Stimulated activated CD4-positive, alpha-beta T cell treated with anti-CD3 and anti-CD28 coated beads, TNF-alpha, amount 100 ng/mL, for 24 hours (primary cell): ENCODE measurements at regions not wholly inside any gene's neighbourhood (a gene's known extent, or its start where the extent isn't known, plus 50 kb on each side); places are given as distances from the start of the nearest gene placed in this dataset.
"Not testable (repeated sequence)": the region's sequence is repeated elsewhere in the genome, so short reads cannot be mapped to it uniquely, and the experiment has no call there.

Source experiments
- DNase-seq, 3 experiments: peaks; one replicate each; pipeline ENCODE4 v3.0.0-alpha.2; 2020; ENCODE audit warnings: low read depth in 3 of 3

- DNase-seq = not testable (repeated sequence)
These were observed 93.7 kb upstream of the BASP1 start for GRCh38 chr5:17123773-17124172.

GRCh38 chr5:17127743-17128231, 89.6 kb upstream of the BASP1 start:
- no peak for DNase-seq

- no peak for DNase-seq
These were observed 88.2 kb upstream of the BASP1 start for GRCh38 chr5:17129093-17129849.

GRCh38 chr5:17130302-17130701, 87.1 kb upstream of the BASP1 start:
- not testable (repeated sequence) for DNase-seq

GRCh38 chr5:17132444-17133083, 84.9 kb upstream of the BASP1 start:
- DNase-seq = no peak

- DNase-seq = no peak
These were observed 82.4 kb upstream of the BASP1 start for GRCh38 chr5:17135050-17135449.

- DNase-seq = no peak
These were observed 74.1 kb upstream of the BASP1 start for GRCh38 chr5:17143335-17143734.

GRCh38 chr5:17146280-17146841, 71.1 kb upstream of the BASP1 start:
- DNase-seq = no peak

- no peak for DNase-seq
These were observed 70.3 kb upstream of the BASP1 start for GRCh38 chr5:17147170-17147569.

- DNase-seq = no peak
These were observed 69.8 kb upstream of the BASP1 start for GRCh38 chr5:17147617-17148016.

- DNase-seq = no peak
These were observed 69.0 kb upstream of the BASP1 start for GRCh38 chr5:17148481-17148880.

- no peak for DNase-seq
These were observed 67.6 kb upstream of the BASP1 start for GRCh38 chr5:17149786-17150185.

- DNase-seq = no peak
These were observed 66.9 kb upstream of the BASP1 start for GRCh38 chr5:17150531-17150930.

GRCh38 chr5:17151686-17152085, 65.7 kb upstream of the BASP1 start:
- no peak for DNase-seq

GRCh38 chr5:17154211-17154996, 63.0 kb upstream of the BASP1 start:
- DNase-seq = no peak

- no peak for DNase-seq
These were observed 61.0 kb upstream of the BASP1 start for GRCh38 chr5:17156463-17156862.

GRCh38 chr5:17157294-17157693, 60.1 kb upstream of the BASP1 start:
- DNase-seq = no peak

- DNase-seq = no peak
These were observed 59.4 kb upstream of the BASP1 start for GRCh38 chr5:17157916-17158529.

GRCh38 chr5:17160756-17161040, 56.7 kb upstream of the BASP1 start:
- DNase-seq = no peak

- no peak for DNase-seq
These were observed 55.8 kb upstream of the BASP1 start for GRCh38 chr5:17161662-17162061.

GRCh38 chr5:17163221-17163620, 54.2 kb upstream of the BASP1 start:
- DNase-seq = no peak
